KOPT-K1 (cell line): ENCODE measurements at regions not wholly inside any gene's neighbourhood (a gene's known extent, or its start where the extent isn't known, plus 50 kb on each side); places are given as distances from the start of the nearest gene placed in this dataset.
"Not testable (repeated sequence)": the region's sequence is repeated elsewhere in the genome, so short reads cannot be mapped to it uniquely, and the experiment has no call there.

Experiments
- H3K27ac ChIP-seq: fragments of 200-600 bp; sonication (generic); 2 replicates; pipeline ENCODE4 v1.5.1; 2016; ENCODE audit warnings: antibody characterized with exemption, mild to moderate bottlenecking, low read depth, low read length; ENCODE audit not compliant: poor library complexity, severe bottlenecking
- H3K36me3 ChIP-seq: fragments of 200-600 bp; sonication (generic); 2 replicates; pipeline ENCODE4 v1.5.1; 2017; ENCODE audit warnings: antibody characterized with exemption, mild to moderate bottlenecking, low read length, moderate library complexity; ENCODE audit not compliant: insufficient read depth
- H3K9me3 ChIP-seq: fragments of 200-600 bp; sonication (generic); 2 replicates; pipeline ENCODE4 v1.5.1; 2017; ENCODE audit warnings: antibody characterized with exemption, low read length, mild to moderate bottlenecking; ENCODE audit not compliant: insufficient read depth, poor library complexity, severe bottlenecking

GRCh38 chr4:97027728-97028410 is 1115.4 kb downstream of the STPG2 start:
- H3K9me3 ChIP-seq, result no peaks in the 10 kb centered on the region
- no peak overlapping the region for H3K27ac ChIP-seq
- no peaks in the 10 kb centered on the region for H3K36me3 ChIP-seq

- no peaks in the 10 kb centered on the region for H3K36me3 ChIP-seq
- no peaks in the 10 kb centered on the region for H3K9me3 ChIP-seq
- no peak overlapping the region for H3K27ac ChIP-seq
Measured at GRCh38 chr4:97028785-97029184, 1114.5 kb downstream of the STPG2 start.

- not testable (repeated sequence) for H3K9me3 ChIP-seq, H3K27ac ChIP-seq, H3K36me3 ChIP-seq
Measured at GRCh38 chr4:97037411-97038145, 1105.7 kb downstream of the STPG2 start.

- Histone ChIP-seq H3K27ac (no peak overlapping the region), H3K9me3 (no peaks in the 10 kb centered on the region), H3K36me3 (no peaks in the 10 kb centered on the region)
Measured at GRCh38 chr4:97038146-97038516, 1105.1 kb downstream of the STPG2 start.

GRCh38 chr4:97072666-97073065 is 1070.6 kb downstream of the STPG2 start:
- Histone ChIP-seq H3K27ac (no peak overlapping the region), H3K36me3 (no peaks in the 10 kb centered on the region)

GRCh38 chr4:97073194-97073593 is 1070.1 kb downstream of the STPG2 start:
- Histone ChIP-seq H3K9me3 (no peaks in the 10 kb centered on the region), H3K36me3 (no peaks in the 10 kb centered on the region), H3K27ac (no peak overlapping the region)

More at GRCh38 chr4:97072666-97073065, 1070.6 kb downstream of the STPG2 start:
- no peaks in the 10 kb centered on the region for H3K9me3 ChIP-seq

- no peaks in the 10 kb centered on the region for H3K9me3 ChIP-seq
- no peak overlapping the region for H3K27ac ChIP-seq
- no peaks in the 10 kb centered on the region for H3K36me3 ChIP-seq
Measured at GRCh38 chr4:97074531-97074930, 1068.7 kb downstream of the STPG2 start.

GRCh38 chr4:97081951-97082350 is 1061.3 kb downstream of the STPG2 start:
- H3K9me3 ChIP-seq, result no peaks in the 10 kb centered on the region
- H3K36me3 ChIP-seq, result no peaks in the 10 kb centered on the region

GRCh38 chr4:97097036-97097435 is 1046.2 kb downstream of the STPG2 start:
- not testable (repeated sequence) for H3K9me3 ChIP-seq, H3K36me3 ChIP-seq, H3K27ac ChIP-seq

More at GRCh38 chr4:97081951-97082350, 1061.3 kb downstream of the STPG2 start:
- H3K27ac ChIP-seq, result no peak overlapping the region

GRCh38 chr4:97101171-97101570 is 1042.1 kb downstream of the STPG2 start:
- not testable (repeated sequence) for H3K9me3 ChIP-seq, H3K36me3 ChIP-seq, H3K27ac ChIP-seq

GRCh38 chr4:97103252-97103651 is 1040.0 kb downstream of the STPG2 start:
- no peak overlapping the region for H3K27ac ChIP-seq
- H3K9me3 ChIP-seq, result no peaks in the 10 kb centered on the region
- H3K36me3 ChIP-seq, result no peaks in the 10 kb centered on the region

- Histone ChIP-seq H3K9me3 (no peaks in the 10 kb centered on the region), H3K36me3 (no peaks in the 10 kb centered on the region), H3K27ac (no peak overlapping the region)
Measured at GRCh38 chr4:97104006-97104405, 1039.3 kb downstream of the STPG2 start.

- no peak overlapping the region for H3K27ac ChIP-seq
- no peaks in the 10 kb centered on the region for H3K36me3 ChIP-seq
- no peaks in the 10 kb centered on the region for H3K9me3 ChIP-seq
Measured at GRCh38 chr4:97104666-97105065, 1038.6 kb downstream of the STPG2 start.

GRCh38 chr4:97105347-97106099 is 1037.8 kb downstream of the STPG2 start:
- H3K36me3 ChIP-seq, result no peaks in the 10 kb centered on the region
- no peak overlapping the region for H3K27ac ChIP-seq
- no peaks in the 10 kb centered on the region for H3K9me3 ChIP-seq

- H3K36me3 ChIP-seq, result no peaks in the 10 kb centered on the region
- no peak overlapping the region for H3K27ac ChIP-seq
- H3K9me3 ChIP-seq, result no peaks in the 10 kb centered on the region
Measured at GRCh38 chr4:97106161-97106560, 1037.1 kb downstream of the STPG2 start.
